SKM-1 (cell line): ENCODE measurements at regions not wholly inside any gene's neighbourhood (a gene's known extent, or its start where the extent isn't known, plus 50 kb on each side); places are given as distances from the start of the nearest gene placed in this dataset.

Experiments
- DNase-seq: peaks from one replicate; lab custom pipeline; 2025; ENCODE audit not compliant: unreplicated experiment; lab: John Stamatoyannopoulos, UW

DNA sequence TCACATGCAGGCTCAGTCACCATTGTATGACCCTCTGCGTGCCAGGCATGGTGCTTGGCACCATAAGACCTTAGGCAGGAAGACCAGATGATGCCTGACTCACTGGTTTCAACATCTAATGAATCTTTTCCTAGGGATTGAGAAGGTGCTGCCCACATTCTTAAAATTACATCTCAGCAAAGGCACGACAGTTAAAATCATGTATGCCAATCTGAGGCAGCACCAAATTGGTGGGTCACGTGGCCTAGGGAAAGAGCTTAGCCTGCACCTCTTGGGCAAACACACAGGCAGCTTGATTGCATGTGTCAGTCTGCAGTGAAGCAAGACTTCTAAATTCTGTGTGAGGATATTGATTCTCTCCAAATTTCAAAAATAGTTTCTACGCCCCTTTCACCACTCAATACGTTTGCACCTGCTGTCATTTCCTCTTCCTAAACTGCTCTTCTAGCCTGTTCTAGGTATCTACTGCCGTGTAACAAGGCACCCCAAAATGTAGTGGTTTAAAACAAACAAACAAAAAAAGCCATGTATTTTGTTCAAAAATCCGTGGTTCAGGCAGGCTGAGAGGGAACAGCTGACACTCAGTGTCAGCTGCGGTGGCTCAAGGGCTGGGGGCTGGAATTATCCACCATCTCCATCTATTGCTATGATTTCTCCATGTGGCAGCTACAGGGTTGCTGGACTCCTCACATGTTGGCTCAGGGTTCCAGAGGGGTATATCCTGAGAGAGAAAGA, 160.2 kb upstream of the FGGY start:
- no peak for DNase-seq

DNA sequence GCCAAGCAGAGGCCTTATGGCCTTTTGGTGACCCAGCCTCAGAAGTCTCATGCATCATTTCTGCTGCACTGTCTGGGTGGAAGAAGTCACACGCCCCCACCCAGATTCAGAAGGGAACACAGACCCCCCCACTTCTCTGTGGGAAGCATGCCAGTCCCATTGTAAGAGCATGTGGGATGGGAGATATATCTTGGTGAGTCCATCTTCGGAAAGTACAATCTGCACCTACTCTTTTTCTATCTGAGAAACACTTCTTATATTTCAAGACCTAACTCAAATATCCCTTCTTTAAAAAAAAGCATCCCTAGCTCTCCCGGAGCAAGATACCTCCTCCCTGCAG, 159.6 kb upstream of the FGGY start:
- DNase-seq: no peak

DNA sequence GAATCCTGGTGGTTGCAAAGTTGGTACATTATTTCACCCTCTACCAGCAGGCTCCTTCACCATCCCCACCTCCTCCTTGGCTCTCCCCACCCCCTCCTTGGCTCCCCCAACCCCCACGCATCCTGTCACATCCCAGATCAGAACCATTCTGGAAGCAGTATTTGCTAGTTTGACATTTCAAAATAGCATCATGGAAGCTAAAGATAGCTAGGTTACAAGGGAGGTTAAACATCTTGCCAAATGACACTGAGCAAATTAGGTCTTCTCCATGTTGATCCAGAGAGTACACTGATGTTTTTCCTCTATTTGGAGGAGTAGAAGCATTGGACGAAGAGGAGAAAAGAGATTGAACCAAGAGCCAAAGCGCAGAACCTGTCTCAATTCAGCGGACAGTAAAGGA, 158.9 kb upstream of the FGGY start:
- no peak for DNase-seq

DNA sequence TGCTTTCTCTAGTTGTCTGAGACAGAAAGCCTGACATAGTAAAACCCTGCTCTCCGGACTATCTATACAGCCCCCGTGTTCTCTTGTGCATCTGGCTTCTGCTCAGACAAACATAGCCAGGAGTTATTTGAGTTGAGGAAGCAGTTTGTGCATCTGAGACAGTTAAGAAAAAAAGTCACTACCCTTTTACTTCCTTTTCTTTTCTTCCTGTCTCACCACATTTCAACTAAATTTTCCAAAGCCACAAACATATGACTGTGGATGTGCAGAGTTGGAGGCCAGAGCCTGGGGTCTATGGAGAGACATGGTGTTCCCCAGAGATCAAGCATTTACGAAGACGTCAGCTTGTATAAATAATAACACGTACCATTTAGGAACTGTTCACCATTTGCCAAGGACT, 158.5 kb upstream of the FGGY start:
- DNase-seq: peak; percentile 36

DNA sequence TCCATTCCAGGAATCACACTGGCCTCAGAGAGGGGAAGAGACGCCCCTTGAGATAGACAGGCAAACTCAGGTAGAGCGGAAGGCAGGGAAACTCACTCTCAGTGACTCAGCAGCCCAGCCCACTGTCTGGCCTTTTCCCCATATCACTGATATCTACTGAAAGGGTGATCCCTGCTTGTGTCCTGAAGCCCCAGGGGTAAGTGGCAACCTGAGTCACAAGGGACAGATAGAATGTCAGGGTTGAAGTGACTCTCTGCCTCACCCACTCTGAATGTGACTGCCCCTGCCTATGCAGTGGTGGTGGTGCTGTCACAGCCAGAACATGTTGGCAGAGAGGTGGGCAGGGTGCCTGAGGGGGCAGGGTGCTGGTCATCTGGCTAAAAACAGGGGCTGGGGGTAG, 157.5 kb upstream of the FGGY start:
- no peak for DNase-seq

DNA sequence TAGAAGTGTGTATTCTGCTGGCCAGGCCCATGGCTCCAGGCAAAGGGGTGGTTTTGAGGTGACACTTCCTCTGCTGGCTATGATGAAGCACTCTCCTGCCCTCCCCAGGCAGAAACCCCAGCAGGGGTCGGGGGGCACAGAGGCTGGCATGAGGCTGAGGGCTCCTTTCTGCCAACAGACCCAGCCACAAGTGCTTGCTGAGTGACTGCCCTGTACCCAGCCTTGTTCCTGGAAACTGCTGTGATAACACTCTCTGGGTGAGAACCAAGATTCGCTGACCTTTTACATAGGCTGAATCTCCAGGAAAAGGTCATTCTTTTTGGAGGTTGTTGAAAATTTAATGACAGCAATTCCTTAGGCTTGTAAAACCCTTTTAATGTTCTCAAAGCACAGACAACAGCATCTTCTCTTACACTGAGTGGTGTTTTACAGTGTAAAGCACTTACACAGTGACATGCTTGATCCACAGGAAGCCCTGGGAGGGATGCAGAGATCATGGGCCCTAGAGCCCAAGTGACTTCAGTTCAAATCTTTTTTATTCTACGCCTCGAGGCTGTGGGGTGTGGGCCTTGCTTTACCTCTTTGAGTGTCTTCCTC, 155.5 kb upstream of the FGGY start:
- DNase-seq: no peak

DNA sequence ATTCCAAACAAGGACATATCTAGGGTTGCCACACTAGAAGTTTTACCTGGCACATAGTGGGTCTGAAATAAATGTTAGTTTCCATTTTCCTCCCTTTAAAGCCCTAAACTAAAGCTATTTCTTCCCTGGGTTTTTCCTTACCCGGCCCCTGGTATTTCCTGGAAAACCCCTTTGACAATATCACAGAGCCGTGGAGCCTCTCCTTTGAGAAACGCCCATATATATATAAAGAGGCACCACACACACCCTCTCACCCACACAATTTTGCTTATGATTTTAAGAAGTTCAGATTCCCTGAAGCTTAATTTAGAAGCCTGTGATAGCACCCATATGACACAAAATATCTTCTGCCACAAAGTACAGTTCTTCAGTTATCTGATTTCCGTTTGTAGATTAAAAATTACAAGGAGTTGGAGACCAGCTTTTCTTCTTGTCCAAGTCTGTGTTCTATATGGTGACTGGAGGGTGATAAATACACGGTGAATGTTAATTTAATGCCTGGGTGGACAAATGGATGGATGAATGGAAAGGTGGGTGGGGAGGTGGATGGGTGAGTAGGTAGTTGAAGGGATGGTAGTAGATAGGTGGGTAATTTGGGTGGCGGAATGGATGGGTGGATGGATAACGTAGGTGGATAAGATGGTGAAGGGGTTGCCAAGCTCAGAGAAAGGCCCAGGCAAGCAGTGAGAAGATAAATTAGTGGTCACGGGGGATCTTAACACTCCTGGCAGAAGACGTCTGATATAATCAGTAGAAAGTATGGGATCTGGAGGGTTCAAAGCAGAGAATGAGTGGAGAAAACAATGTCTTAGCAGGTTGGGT, 154.4 kb upstream of the FGGY start:
- no peak for DNase-seq

DNA sequence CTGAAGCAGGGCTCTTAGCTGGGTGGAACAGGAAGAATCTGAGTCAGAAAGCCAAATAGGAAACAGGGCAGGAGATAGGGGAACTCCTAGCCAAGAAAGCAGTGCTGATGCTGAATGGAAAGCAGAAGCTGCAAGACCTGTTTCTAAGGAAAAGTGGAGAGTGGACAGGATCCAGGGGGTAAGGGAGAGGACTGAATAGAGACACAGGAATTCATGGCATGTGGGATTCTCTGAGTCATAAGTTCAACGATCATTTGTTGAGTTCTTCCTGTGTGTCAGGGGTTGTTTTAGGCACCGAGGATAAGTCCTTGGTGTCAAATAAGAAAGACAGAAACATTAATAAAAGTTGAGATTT, 153.8 kb upstream of the FGGY start:
- DNase-seq: peak; percentile 8

DNA sequence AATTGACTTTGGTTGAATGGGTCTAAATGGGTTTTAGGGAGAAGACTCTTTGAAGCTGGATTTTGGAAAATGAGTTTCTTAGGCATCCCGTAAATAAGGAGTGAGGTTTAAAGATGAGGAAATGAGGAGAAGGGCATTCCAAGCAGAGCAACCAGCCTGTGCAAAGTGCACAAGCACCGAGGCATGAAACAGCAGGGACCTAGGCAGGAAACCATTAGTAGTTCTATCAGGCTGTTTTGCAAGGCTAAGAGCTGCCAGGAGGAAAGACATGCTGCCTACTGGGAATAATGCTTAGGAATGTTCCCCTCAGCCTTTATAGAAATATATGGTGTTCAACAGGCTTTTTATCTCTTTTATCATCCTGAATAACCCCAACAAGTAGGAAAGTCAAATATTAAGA, 153.1 kb upstream of the FGGY start:
- no peak for DNase-seq

DNA sequence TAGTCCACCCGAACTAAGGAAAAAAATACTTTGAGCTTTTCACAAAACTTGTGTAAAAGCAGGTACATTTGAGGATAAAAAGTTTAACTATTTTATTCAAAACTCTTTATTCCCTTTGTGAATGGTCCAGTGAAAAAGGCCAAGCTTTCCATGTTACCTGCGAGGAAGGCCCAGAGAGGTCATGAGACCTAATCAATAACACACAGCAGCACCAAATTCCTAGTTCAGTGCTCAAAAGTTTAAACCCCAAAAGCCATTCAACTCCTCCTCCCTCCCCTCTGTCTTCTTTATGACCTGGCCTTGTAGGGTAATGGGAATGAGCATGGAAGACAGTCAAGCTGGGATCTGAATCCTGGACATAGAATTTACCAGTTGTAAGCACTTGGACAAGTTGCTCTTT, 151.9 kb upstream of the FGGY start:
- DNase-seq: no peak

DNA sequence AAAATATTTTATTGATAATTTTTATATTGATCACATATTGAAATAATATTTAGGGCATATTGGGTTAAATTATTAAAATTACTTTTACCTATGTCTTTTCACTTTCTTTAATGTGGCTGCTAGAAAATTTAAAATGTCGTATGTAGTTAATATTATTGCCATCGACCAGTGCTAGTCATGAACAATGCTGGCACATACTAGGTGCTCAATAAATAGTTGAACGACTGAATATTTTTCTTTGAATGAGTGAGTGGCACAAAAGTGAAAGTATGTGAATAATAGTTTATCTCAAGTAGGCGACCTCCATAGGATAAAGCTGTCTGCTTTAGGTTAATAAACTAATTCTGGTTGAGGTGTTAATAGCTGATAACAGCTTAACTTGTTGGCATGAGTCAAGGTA, 150.8 kb upstream of the FGGY start:
- DNase-seq: no peak

DNA sequence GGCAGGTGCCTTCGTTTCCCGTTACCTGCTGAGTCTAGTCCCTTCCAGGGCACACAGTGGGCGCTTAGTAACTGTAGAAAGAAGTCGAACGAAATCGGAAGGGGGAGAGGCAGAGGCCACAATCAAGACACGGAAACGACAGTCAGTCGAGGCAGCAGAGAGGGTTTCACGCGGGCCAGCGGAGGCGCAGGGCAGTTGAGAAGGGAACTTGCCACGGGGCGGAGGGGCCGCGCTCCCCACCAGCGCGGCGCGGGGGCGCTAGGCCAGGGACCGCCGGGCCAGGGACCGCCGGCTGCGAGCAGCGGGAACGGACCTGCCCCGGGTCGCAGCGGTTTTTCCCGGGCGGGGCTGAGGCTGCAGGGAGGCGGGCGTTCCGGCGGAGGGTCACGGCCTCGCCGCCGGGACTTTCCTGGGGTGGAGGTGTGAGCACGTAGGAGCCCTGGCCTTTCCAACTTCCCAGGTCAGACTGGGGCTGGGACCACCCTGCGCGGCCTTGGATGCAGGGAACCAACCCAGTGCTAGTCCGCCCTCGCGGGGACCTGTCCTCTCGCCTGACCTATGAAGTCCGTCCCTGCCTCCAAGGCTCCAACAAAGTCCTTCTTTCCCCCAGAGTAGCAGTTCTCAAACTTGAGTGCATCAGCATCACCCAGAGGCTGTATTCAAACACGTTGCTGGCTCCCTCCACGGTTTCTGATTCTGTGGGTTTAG, 150.1 kb upstream of the FGGY start:
- DNase-seq: no peak

DNA sequence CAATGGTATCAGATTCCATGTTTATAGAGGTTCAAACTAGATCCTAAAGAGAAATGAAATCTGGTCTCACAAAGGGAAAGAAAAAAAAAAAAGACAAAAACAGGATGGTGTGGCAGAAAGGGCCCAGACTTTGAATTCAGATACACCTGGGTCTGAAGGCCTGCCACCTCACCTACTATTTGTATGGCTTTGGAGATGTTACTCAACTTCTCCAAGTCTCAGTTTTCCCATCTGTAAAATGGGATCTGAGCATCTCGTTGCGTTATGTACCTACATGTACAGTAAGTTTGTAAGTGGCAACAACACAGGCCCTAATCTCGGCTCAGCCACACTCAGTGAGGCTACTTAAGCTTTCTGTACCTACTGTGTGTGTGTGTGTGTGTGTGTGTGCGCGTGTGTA, 147.5 kb upstream of the FGGY start:
- no peak for DNase-seq

DNA sequence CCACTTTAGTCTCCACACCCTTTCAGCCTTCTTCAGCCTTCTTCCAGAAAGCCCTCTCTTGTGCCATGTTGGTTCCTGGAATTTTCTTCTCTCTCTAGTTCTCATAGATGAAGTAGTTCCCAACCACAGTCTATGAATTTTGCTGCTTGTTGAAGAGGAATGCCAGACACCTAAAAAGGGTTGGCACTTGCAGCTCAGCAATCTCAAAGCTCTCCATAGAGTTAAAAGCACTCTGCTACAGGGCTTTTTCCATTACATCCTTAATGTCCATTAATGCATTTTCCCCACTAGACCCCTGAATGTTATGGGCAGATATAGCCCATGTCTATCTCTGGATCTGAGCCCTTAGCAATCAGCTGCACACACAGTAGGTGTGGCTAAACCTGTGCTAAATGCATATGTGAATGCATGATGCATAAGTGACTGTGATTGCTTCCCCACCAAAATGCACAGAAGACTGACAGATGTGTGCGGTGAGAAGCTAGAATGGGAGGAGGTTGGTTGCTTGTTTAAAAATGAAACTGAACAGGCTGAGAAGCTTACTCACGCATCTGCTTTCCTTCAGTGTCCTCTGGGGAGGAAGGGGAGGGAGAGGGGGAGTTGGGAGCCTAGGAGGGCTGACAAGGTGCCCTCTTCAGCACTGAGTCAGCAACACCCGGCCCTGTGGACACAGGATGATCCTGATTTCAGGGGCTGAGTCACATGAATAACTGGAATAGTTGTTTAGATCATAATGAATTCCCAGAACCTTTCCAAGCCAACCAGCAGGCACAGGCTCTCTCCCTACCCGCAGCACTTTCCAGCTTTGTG, 146.1 kb upstream of the FGGY start:
- DNase-seq: no peak

DNA sequence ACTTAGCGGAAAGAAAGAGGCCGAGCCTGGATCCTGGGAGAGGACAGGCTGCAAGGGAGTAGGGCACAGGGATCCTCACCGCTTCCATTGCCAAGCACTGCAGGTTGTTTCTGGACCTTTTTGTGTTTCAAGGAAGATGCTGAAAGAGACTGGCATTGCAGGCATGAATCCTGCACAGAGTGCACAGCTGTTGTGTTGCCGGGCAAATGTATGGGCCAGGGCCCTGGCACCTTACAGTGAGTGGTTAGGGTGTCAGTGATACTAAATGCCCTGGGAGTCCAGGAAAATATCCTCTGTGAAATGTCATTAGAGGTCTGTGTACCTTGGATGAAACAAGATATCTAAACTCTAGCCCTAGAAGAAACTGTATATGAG, 145.5 kb upstream of the FGGY start:
- DNase-seq: no peak

DNA sequence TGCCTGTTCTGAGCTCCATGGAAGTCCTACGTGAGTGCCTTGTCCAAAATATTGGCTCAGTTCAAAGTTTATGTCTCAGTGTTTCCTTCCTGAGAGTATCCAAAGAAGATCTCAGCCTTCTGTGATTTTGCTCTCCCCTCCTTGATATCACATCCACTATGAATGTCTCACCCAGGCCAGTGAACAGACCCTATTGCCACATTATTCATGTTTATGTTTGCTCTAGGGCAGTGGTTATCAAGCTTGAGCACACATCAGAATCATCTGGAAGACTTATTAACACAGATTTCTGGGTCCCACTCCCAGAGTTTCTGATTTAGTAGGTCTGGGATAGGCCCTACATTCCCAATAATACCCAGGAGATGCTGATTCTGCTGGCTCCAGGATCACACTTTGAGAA, 145.0 kb upstream of the FGGY start:
- no peak for DNase-seq

DNA sequence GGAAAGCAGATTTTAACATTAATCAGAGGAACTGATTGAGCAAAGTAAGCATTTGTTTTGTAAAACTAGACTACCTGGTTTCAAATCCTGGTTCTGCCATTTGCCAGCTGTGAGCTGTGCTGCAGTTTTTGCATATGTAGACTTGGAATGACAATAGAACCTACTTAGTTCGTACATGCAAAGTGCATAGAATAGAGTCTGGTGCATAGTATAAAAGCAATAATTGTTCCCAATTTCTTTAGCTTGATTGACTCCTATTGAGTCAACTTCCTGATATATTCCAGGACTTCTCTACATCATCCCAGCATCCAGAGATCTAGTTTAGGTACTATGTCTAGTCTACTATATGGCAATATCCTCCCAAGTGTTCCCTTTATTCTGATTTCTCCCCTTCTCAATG, 144.4 kb upstream of the FGGY start:
- DNase-seq: no peak

DNA sequence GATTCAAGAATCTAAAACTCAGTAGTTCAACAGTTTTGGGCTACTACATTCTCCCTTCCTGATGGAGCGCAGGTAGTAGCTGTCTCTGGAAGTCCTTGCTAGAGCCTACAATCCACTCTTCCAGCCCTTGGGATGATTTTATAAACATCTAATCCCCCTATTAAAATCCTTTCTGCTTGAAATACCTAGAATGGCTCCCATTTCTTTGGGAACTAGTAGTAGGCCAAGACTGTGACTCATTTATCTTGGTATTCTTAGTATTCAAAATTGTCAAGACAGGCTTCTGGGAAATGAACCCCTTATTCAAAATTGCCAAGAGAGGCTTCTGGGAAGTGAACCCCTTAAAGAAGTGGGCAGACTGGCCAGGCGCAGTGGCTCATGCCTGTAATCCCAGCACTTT, 142.5 kb upstream of the FGGY start:
- no peak for DNase-seq

DNA sequence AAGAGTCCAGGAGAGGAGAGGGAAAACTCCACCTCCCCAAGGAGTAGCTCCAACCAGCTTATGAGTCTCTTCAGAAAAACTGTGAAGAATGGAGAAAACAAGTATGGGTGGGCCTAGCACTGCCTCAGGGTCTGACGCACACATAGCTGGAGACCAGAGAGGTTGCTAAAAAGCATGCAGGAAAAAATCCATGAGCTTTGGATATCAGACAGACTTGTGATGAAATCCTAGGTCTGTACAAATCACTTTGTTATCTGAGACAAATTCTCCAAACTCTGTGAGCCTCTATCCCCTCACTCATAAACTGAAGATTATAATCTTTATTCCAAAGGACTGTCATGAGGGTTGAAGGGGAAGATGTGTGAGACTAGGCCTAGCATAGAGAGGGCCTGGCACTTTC, 141.5 kb upstream of the FGGY start:
- DNase-seq: no peak

DNA sequence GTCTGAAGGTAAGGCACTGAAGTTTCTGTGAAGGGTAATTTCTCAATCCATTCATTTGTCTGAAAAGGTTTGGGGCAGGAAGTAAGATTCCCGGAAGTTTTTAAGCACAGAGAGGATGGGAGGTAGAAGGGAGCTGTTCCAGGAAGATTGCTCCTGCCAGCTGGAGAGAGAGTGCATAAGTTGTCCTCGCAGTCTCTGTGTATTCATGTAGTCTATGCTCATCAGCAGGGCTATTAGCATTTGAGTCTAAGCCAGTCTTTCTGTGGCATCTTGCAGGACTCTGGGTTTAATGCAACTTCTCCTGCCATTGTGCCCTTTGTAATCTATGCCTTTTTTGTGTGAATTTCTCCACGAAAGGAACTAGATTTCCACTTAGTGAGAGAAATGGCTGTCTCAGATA, 140.8 kb upstream of the FGGY start:
- DNase-seq: no peak

DNA sequence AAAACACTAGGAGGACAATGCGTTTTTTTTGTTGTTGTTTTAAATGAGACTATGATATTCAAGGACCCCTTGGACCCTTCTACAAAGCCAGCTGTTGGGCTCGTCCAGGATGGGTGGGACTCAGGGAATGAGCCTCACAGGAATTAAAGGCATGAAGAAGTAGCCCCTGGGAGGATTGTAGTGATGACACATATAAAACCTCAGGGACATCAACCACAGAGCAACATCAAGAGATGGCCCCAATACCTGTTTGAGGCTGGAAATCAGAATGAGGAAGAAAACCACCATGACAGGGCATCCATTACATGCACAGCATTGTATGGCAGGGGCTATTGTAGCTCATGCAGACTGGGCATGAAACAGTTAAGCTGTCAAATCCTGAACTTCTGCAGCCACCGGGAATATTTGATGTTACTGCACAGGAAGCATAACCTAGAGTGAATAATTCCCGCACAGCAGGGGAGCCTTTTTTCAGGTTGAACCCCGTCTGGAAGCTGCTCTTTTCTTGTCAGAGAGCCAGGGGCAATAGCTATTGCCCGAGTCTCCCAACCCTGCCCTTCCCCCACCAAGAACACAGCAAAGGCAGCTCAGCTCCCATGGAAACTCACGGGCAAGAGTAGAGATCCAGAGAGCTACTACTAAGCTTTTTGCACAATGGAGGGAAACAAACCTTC, 140.2 kb upstream of the FGGY start:
- no peak for DNase-seq
